ENCODE measurements at regions not wholly inside any gene's neighbourhood (a gene's known extent, or its start where the extent isn't known, plus 50 kb on each side); places are given as distances from the start of the nearest gene placed in this dataset.

GRCh38 chr7:42722716-42723115, 189.2 kb downstream of the C7orf25 start:
- TF ChIP-seq EZH2 (IDR thresholded peaks at IDR 0.05): no peak
- no peak for TF ChIP-seq ELF1 (IDR thresholded peaks at IDR 0.05; ENCODE audit: borderline replicate concordance, low read depth)
- TF ChIP-seq REST (IDR thresholded peaks at IDR 0.05; ENCODE audit: low read depth): no peak
- no peak for TF ChIP-seq YY1 (IDR thresholded peaks at IDR 0.05; ENCODE audit: extremely low read depth, insufficient replicate concordance, low read depth, low read length)
